ENCODE measurements at regions not wholly inside any gene's neighbourhood (a gene's known extent, or its start where the extent isn't known, plus 50 kb on each side); places are given as distances from the start of the nearest gene placed in this dataset.

GRCh38 chr14:30204431-30204980 is 276.9 kb upstream of the PRKD1 start:
- no peaks in the 10 kb centered on the region for H3K27me3 ChIP-seq (ENCODE audit: control insufficient read depth, insufficient read depth, low read length)
- ChIA-PET CTCF (interaction anchor here (2.7 kb wide), 1 partner anchor 10 kb away, joined by 13 read pairs; no protein-coding TSS in a partner anchor), POLR2A (interaction anchor here (1.1 kb wide), 1 partner anchor 11 kb away, joined by 6 read pairs; no protein-coding TSS in a partner anchor)
- no peaks in the 10 kb centered on the region for H3K9me3 ChIP-seq (ENCODE audit: control insufficient read depth, insufficient read depth, low read length)
- no peak for DNase-seq (ENCODE audit: low read depth, low spot score)
- no peak overlapping the region for H3K27ac ChIP-seq (ENCODE audit: low read depth, low read length)
- TF ChIP-seq CTCF (IDR thresholded peaks at IDR 0.05; ENCODE audit: low read depth, low read length): no peak
- no peak overlapping the region for H3K4me3 ChIP-seq (ENCODE audit: low read depth, low read length)

- no peak for DNase-seq (ENCODE audit: low read depth, low spot score)
- H3K4me3 ChIP-seq (ENCODE audit: low read depth, low read length): no peak overlapping the region
- ChIA-PET CTCF (interaction anchor here (1.5 to 3.6 kb wide), 2 partner anchors 14 to 660 kb away, joined by 4 to 15 read pairs; no protein-coding TSS in a partner anchor), POLR2A (no interaction called here)
- H3K27ac ChIP-seq (ENCODE audit: low read depth, low read length): no peak overlapping the region
- H3K9me3 ChIP-seq (ENCODE audit: control insufficient read depth, insufficient read depth, low read length): no peaks in the 10 kb centered on the region
- H3K27me3 ChIP-seq (ENCODE audit: control insufficient read depth, insufficient read depth, low read length): no peaks in the 10 kb centered on the region
- no peak for TF ChIP-seq CTCF (IDR thresholded peaks at IDR 0.05; ENCODE audit: low read depth, low read length)
These were observed 281.5 kb upstream of the PRKD1 start for GRCh38 chr14:30209136-30209535.

- no peak for DNase-seq (ENCODE audit: low read depth, low spot score)
- CTCF ChIA-PET: interaction anchor here (1.0 to 3.6 kb wide), 3 partner anchors 60 to 1444 kb away, joined by 3 to 15 read pairs (median 9); partner anchors contain the start of gene FOXG1
These were observed 283.0 kb upstream of the PRKD1 start for GRCh38 chr14:30210630-30211029.

GRCh38 chr14:30211326-30211725 is 283.7 kb upstream of the PRKD1 start:
- Histone ChIP-seq H3K4me3 (ENCODE audit: low read depth, low read length) (no peak overlapping the region), H3K27me3 (ENCODE audit: control insufficient read depth, insufficient read depth, low read length) (no peaks in the 10 kb centered on the region), H3K9me3 (ENCODE audit: control insufficient read depth, insufficient read depth, low read length) (no peaks in the 10 kb centered on the region), H3K27ac (ENCODE audit: low read depth, low read length) (no peak overlapping the region)
- TF ChIP-seq CTCF (IDR thresholded peaks at IDR 0.05; ENCODE audit: low read depth, low read length): no peak
- ChIA-PET POLR2A (interaction anchor here (0.6 kb wide), 1 partner anchor 15 kb away, joined by 5 read pairs; no protein-coding TSS in a partner anchor), CTCF (interaction anchor here (1.1 to 3.6 kb wide), 2 partner anchors 59 to 663 kb away, joined by 3 to 15 read pairs; no protein-coding TSS in a partner anchor)
- DNase-seq (ENCODE audit: low read depth, low spot score): no peak

More at GRCh38 chr14:30210630-30211029, 283.0 kb upstream of the PRKD1 start:
- Histone ChIP-seq H3K4me3 (ENCODE audit: low read depth, low read length) (no peak overlapping the region), H3K27ac (ENCODE audit: low read depth, low read length) (no peak overlapping the region), H3K9me3 (ENCODE audit: control insufficient read depth, insufficient read depth, low read length) (no peaks in the 10 kb centered on the region), H3K27me3 (ENCODE audit: control insufficient read depth, insufficient read depth, low read length) (no peaks in the 10 kb centered on the region)
- no peak for TF ChIP-seq CTCF (IDR thresholded peaks at IDR 0.05; ENCODE audit: low read depth, low read length)
- POLR2A ChIA-PET: interaction anchor here (0.6 kb wide), 1 partner anchor 15 kb away, joined by 5 read pairs; no protein-coding TSS in a partner anchor

GRCh38 chr14:30214014-30214413 is 286.4 kb upstream of the PRKD1 start:
- ChIA-PET CTCF (interaction anchor here (0.6 to 2.9 kb wide), 48 partner anchors 9 to 1460 kb away, joined by 3 to 137 read pairs (median 5); no protein-coding TSS in a partner anchor), POLR2A (interaction anchor here (1.2 kb wide), 1 partner anchor 20 kb away, joined by 3 read pairs; no protein-coding TSS in a partner anchor)
- DNase-seq (ENCODE audit: low read depth, low spot score): no peak
- TF ChIP-seq CTCF (IDR thresholded peaks at IDR 0.05; ENCODE audit: low read depth, low read length): no peak
- Histone ChIP-seq H3K27ac (ENCODE audit: low read depth, low read length) (no peak overlapping the region), H3K9me3 (ENCODE audit: control insufficient read depth, insufficient read depth, low read length) (no peaks in the 10 kb centered on the region), H3K27me3 (ENCODE audit: control insufficient read depth, insufficient read depth, low read length) (no peaks in the 10 kb centered on the region), H3K4me3 (ENCODE audit: low read depth, low read length) (no peak overlapping the region)

Data from AG04450 (cell line).